Spleen (tissue), 7 donors: ENCODE measurements at regions not wholly inside any gene's neighbourhood (a gene's known extent, or its start where the extent isn't known, plus 50 kb on each side); places are given as distances from the start of the nearest gene placed in this dataset.

ENCODE experiments used
- POLR2A ChIP-seq, 3 donors: fragments of 450-650 bp; IDR thresholded peaks; one replicate each; pipeline ENCODE4 v1.5.1; 2017; ENCODE audit warnings: antibody characterized with exemption in 3 of 3, mild to moderate bottlenecking in 1 of 3
- POLR2AphosphoS5 ChIP-seq, 3 donors: sonication (generic); formaldehyde crosslinking; IDR thresholded peaks; one replicate each; pipeline ENCODE4 v1.5.1; 2017; ENCODE audit warnings: antibody characterized with exemption in 3 of 3
- TF ChIP-seq, protein P1 (sequence below), 11 experiments: fragments of 200-600 bp in 7 of 11; fragments of 450-650 bp in 4 of 11; sonication (generic) in 4 of 11; IDR thresholded peaks in 8 of 11; conservative IDR thresholded peaks in 3 of 11; 1 replicate in 7 of 11; 2 replicates in 4 of 11; pipeline versions ENCODE4 v1.4.0 to v1.8.0; 2016 to 2021; ENCODE audit warnings: antibody characterized with exemption in 11 of 11, inconsistent platforms in 4 of 11, mild to moderate bottlenecking in 1 of 11
- donor health status: DM: no; HTN: no; CAD: no; lungs with moderate emphysema.
- donor health status: DM: no; HTN: no; CAD: no.
- donor health status: DM: no; HTN: no; CAD: no.

DNA sequence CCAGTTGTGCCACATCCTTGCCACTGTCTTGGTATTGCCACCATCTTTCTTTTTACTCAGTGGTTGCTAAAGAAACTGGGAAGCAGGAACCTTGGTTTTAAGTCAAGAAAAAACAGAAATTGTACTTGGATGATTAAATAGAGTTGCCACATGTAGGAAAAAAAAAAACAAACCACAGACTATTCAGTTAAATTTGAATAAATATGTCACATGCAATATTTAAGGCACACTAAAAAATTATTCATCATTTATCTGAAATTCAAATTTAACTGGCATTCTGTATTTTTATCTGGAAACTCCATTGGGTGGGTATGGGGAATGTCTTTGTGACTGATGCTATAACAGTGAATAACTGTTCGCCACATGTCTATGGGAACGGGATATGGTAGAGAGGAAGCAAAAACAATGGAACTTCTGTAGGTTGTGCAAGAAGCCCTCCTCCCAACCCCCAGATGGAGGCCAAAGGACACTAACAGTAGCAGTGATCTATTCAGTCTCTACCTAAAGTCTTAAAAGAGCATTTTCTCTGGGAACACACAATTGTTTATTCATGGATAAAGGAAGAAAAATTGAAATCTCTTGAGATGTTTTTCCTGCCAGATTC lies 57.0 kb upstream of the PLAC8 start:
- TF ChIP-seq, protein P1, sequence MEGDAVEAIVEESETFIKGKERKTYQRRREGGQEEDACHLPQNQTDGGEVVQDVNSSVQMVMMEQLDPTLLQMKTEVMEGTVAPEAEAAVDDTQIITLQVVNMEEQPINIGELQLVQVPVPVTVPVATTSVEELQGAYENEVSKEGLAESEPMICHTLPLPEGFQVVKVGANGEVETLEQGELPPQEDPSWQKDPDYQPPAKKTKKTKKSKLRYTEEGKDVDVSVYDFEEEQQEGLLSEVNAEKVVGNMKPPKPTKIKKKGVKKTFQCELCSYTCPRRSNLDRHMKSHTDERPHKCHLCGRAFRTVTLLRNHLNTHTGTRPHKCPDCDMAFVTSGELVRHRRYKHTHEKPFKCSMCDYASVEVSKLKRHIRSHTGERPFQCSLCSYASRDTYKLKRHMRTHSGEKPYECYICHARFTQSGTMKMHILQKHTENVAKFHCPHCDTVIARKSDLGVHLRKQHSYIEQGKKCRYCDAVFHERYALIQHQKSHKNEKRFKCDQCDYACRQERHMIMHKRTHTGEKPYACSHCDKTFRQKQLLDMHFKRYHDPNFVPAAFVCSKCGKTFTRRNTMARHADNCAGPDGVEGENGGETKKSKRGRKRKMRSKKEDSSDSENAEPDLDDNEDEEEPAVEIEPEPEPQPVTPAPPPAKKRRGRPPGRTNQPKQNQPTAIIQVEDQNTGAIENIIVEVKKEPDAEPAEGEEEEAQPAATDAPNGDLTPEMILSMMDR (IDR thresholded peaks at IDR 0.05 in 8 of 11, conservative IDR thresholded peaks at IDR 0.05 in 3 of 11): no peak
- TF ChIP-seq POLR2AphosphoS5 (IDR thresholded peaks at IDR 0.05) (no peak), POLR2A (IDR thresholded peaks at IDR 0.05) (no peak)
